Activated naive CD8-positive, alpha-beta T cell treated with anti-CD3 and anti-CD28 coated beads, Interleukin-2, amount 10 ng/mL, durations not matched to agents 7 days and 5 days (primary cell): ENCODE measurements at regions not wholly inside any gene's neighbourhood (a gene's known extent, or its start where the extent isn't known, plus 50 kb on each side); places are given as distances from the start of the nearest gene placed in this dataset.
A peak's percentile ranks its signal among the peaks of the same experiment; 100 is the strongest.

Source experiments
- ATAC-seq: fragments of 150-1000 bp; cut with Tn5 transposase; one replicate; pipeline ENCODE4 v1.10.0; 2021; ENCODE audit warnings: low read depth, moderate library complexity
- POLR2A ChIA-PET: fragments of 350-600 bp; sonication (Branson Sonifier 250); formaldehyde crosslinking; loops from one replicate; lab custom pipeline; 2021; ENCODE audit warnings: antibody characterized with exemption; lab: Charles Lee
- DNase-seq: peaks from one replicate; pipeline ENCODE4 v3.0.0; 2021
- H3K27ac Mint-ChIP-seq: one replicate; pipeline ENCODE4 v1.8.0; 2022; ENCODE audit warnings: mild to moderate bottlenecking, mixed read lengths
- H3K27me3 Mint-ChIP-seq: one replicate; pipeline ENCODE4 v1.8.0; 2022; ENCODE audit warnings: mild to moderate bottlenecking, moderate library complexity, mixed read lengths
- H3K36me3 Mint-ChIP-seq: one replicate; pipeline ENCODE4 v1.8.0; 2021; ENCODE audit warnings: mild to moderate bottlenecking, mixed read lengths
- H3K4me1 Mint-ChIP-seq: one replicate; pipeline ENCODE4 v1.8.0; 2021; ENCODE audit warnings: mixed read lengths
- H3K4me3 Mint-ChIP-seq: one replicate; pipeline ENCODE4 v1.8.0; 2022; ENCODE audit warnings: mild to moderate bottlenecking, moderate library complexity, mixed read lengths
- H3K9me3 Mint-ChIP-seq: one replicate; pipeline ENCODE4 v1.8.0; 2021; ENCODE audit warnings: mixed read lengths

DNA sequence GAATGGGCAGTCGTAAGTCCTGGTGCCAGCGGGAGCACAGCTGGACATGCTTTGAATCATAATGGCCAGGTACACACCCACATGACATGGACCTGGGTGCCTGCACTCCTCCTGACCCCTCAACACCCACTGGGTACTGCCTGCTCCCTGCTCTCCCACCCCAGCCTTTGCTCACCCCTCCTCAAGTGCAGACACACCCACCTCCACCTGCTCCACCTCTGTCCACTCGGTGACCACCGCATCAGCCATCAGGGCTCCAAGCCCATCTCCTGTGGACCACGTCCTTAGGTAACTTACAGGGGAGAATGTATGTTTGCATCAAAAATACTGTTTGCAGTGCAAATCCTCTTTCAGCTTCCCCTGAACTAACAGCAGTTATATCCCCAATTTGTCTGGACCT, 214.6 kb downstream of the BRD1 start:
- POLR2A ChIA-PET = no interaction called here
- no peak for DNase-seq
- Mint-ChIP-seq H3K27me3 (no peaks in the 10 kb centered on the region), H3K27ac (no peak overlapping the region), H3K4me3 (no peak overlapping the region), H3K4me1 (no peaks in the 10 kb centered on the region), H3K36me3 (peaks cover 6% of the 10 kb centered on the region), H3K9me3 (peaks cover 9% of the 10 kb centered on the region)
- ATAC-seq = no peak

DNA sequence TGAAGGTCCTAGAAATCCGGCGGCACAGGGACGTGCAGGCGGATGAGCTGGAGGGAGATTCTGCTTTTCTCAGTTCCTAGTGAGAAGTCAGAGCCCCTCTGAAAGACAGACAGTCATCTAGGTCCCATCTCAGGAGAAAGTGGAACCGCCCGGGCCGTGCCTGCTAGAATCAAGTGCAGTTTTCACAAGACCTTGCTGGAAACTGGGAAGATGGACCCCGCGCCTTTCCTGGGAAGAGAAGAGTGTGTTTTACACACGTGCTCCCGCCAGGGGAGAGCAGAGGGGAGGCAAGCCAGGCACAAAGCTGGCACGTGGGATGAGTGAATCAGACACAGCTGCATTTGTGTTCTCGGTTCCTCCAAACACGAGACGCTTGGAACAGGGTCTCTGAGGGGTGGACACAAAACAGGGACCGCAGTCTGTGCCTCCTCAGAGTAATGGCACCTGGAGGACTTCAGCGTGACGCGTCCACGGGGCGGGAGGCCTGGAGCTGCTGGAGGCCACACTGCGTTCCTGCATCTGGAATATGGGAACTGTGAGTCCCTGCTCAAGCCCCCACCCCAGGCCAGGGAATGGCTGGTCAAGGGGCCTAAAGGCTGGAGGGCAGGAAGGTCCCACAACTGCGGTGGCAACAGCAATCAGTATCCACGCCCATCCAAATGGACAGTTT, 218.3 kb downstream of the BRD1 start:
- Mint-ChIP-seq H3K4me1 (no peaks in the 10 kb centered on the region), H3K27ac (no peak overlapping the region), H3K36me3 (peaks cover 15% of the 10 kb centered on the region), H3K4me3 (no peak overlapping the region), H3K9me3 (peaks cover 21% of the 10 kb centered on the region), H3K27me3 (no peaks in the 10 kb centered on the region)
- no peak for ATAC-seq
- POLR2A ChIA-PET = no interaction called here
- no peak for DNase-seq

DNA sequence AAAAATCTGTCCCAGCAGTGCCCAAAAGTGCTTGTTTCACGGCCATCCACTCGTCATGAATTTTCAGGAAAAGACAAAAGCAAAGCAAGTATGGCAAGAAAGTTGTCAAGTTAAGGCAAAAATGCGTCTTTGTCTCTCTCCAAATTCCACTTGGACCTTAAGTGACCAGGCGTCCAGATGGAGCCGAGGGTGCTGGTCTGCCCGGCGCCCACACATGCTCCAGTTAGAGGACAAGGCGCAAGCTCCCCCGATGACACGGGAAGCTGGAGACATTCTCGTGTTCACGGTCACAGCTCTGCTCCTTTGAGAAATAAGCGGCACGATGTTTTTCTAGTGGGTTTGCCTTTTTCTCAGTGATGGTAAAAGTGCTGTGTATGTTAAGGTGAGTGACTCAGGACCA, 219.0 kb downstream of the BRD1 start:
- no peak overlapping the region for H3K4me3 Mint-ChIP-seq
- DNase-seq = no peak
- no peaks in the 10 kb centered on the region for H3K4me1 Mint-ChIP-seq
- POLR2A ChIA-PET = no interaction called here
- H3K9me3 Mint-ChIP-seq = peaks cover 24% of the 10 kb centered on the region
- peaks cover 18% of the 10 kb centered on the region for H3K36me3 Mint-ChIP-seq
- H3K27ac Mint-ChIP-seq = no peak overlapping the region
- no peaks in the 10 kb centered on the region for H3K27me3 Mint-ChIP-seq
- no peak for ATAC-seq

DNA sequence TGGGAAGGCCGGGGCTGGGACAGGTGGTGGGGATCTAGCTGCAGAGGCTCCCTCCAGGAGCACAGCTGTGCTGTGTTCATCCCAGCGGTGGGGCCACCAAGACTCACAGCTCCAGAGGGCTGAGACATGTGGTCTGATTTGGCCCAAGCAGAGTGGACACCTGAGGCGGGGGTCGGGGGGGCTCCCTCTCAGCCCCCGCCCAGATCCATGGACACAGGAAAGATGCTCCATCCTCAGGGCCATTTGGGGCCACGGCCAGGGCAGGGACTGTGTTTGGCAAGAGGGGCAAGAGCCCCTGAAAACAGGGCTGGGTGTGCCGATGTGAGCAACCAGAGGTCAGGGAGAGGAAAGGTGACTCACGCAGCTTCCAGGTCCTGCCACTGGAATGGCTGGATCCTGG, 219.4 kb downstream of the BRD1 start:
- no peak for ATAC-seq
- POLR2A ChIA-PET = no interaction called here

DNA sequence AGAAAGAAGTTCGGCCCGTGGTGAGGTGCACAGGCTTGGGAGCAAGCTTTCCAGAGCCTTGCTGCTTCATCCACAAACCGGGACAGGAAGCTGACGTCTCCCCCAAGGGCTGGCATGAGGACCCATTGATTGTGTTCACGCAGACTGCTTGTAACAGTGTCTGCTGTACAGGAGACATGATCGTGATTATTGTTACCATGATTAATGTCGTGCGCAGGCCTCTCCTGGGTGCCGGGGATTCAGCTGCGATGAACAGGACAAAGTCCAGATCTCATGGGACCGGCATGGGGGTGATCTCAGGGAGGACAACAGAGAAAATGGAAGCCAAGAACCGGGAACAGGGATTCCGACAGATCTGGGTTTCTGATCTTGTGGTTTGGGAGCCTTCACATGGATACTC, 219.9 kb downstream of the BRD1 start:
- DNase-seq = no peak
- POLR2A ChIA-PET = no interaction called here
- Mint-ChIP-seq H3K4me1 (no peaks in the 10 kb centered on the region), H3K4me3 (no peak overlapping the region), H3K36me3 (peaks cover 14% of the 10 kb centered on the region), H3K27ac (no peak overlapping the region), H3K9me3 (peaks cover 17% of the 10 kb centered on the region), H3K27me3 (no peaks in the 10 kb centered on the region)
- ATAC-seq = no peak

More for the DNA sequence above, 219.4 kb downstream of the BRD1 start:
- Mint-ChIP-seq H3K4me1 (no peaks in the 10 kb centered on the region), H3K27ac (no peak overlapping the region), H3K4me3 (no peak overlapping the region), H3K9me3 (peaks cover 20% of the 10 kb centered on the region), H3K36me3 (peaks cover 18% of the 10 kb centered on the region), H3K27me3 (no peaks in the 10 kb centered on the region)
- DNase-seq = no peak

DNA sequence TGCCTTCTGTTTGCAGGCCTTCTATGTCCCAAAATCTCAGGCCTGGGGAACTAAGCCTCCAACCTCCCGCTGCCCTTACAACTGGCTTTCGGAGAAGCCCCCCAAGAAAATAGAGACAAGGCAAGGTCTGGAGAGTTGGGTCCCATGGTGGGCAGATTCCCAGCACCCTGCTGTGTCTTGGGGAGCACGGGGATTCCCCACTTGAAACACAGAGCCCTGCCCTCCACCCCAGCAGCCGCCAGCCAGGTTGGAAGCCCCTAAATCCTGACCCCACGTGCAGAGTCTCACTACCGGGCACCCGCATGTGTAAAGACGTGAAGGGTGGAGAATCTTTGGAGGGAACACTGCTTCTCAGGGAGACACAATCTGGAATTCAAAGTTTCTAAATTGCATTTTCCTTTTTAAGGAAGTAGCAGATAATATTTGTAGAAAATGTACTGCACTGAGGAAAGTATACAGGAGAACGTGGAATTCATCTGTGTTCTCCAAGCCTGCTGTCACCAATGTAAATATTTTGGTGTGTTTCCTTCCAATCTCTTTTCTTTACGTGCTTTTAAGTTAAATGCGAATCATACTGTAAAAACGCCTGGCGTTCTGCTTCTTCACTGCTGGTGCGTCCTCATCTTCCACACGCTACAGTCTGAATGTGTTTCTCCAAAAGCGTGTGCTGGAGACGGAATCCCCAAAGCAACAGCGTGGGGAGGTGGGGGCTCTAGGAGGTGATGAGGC, 220.9 kb downstream of the BRD1 start:
- Mint-ChIP-seq H3K36me3 (peaks cover 12% of the 10 kb centered on the region), H3K27me3 (no peaks in the 10 kb centered on the region), H3K4me1 (no peaks in the 10 kb centered on the region), H3K9me3 (peaks cover 14% of the 10 kb centered on the region), H3K27ac (no peak overlapping the region), H3K4me3 (no peak overlapping the region)
- POLR2A ChIA-PET = no interaction called here
- DNase-seq (no peak), ATAC-seq (no peak)

DNA sequence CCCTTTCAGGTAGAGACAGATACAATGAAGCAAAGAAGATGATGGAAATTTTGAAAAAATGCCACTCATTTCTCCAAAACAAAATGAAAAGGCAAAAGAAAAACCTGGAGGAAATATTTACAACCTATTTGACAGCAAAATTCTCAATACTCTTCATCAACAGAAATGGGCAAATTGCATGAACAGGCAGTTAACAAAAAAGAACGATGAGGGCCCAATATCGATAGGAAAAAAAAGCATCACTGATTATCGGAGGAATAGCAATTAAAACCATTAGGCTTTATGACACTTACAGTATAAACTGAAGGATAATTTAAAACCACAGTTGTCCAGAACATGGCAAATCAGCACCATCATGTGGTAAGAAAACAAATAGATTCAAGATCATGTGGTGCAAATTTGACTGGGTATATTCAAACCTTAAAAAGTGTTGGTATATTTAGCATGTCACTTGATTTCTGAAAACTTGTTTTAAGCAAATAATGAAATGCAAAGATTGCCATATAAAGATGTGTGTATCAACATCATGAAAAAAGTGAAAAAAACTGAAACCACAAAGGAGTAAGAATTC, 222.9 kb downstream of the BRD1 start:
- peaks cover 10% of the 10 kb centered on the region for H3K4me1 Mint-ChIP-seq
- H3K27me3 Mint-ChIP-seq = no peaks in the 10 kb centered on the region

DNA sequence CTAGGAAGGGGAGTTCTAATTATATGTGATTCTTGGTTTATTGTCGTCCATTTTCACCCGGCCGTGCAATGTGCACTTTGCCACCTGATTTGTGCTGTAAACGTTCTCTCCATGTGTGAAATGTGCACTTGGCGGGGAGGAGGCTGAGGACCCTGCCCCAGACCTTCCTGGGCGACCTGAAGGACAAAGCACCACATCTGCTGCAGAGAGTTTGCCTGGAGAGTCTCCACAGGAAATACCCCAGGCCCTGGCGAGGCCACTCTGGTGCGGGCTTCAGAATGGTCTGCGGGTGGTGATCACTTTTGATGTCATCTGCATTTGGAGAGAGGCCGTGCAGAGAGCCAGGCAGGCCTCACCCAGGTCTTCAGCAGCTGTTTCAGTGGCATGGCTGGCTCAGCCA, 224.7 kb downstream of the BRD1 start:
- Mint-ChIP-seq H3K36me3 (peaks cover 12% of the 10 kb centered on the region), H3K9me3 (peaks cover 13% of the 10 kb centered on the region), H3K4me3 (no peak overlapping the region), H3K4me1 (peaks cover 10% of the 10 kb centered on the region), H3K27ac (no peak overlapping the region), H3K27me3 (no peaks in the 10 kb centered on the region)
- POLR2A ChIA-PET = no interaction called here
- no peak for ATAC-seq
- no peak for DNase-seq

More for the DNA sequence above, 222.9 kb downstream of the BRD1 start:
- peaks cover 12% of the 10 kb centered on the region for H3K36me3 Mint-ChIP-seq
- ATAC-seq (no peak), DNase-seq (no peak)
- peaks cover 14% of the 10 kb centered on the region for H3K9me3 Mint-ChIP-seq
- no peak overlapping the region for H3K27ac Mint-ChIP-seq
- POLR2A ChIA-PET = no interaction called here
- H3K4me3 Mint-ChIP-seq = no peak overlapping the region

DNA sequence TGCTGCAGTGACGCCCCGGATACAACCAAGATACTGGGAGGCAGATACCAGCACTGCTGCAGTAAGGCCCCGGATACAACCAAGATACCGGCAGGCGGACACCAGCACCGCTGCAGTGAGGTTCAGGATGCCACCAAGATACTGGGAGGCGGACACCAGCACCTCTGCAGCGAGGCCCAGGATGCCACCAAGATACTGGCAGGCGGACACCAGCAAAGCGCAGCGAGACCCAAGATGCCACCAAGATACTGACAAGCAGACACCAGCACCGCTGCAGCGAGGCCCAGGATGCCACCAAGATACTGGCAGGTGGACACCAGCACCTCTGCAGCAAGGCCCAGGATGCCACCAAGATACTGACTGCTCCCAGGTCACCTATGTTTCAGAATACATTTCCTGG, 225.2 kb downstream of the BRD1 start:
- Mint-ChIP-seq H3K27ac (no peak overlapping the region), H3K36me3 (peaks cover 12% of the 10 kb centered on the region), H3K4me1 (peaks cover 10% of the 10 kb centered on the region), H3K27me3 (no peaks in the 10 kb centered on the region), H3K4me3 (no peak overlapping the region), H3K9me3 (peaks cover 11% of the 10 kb centered on the region)
- POLR2A ChIA-PET = no interaction called here
- DNase-seq = no peak
- ATAC-seq = no peak

DNA sequence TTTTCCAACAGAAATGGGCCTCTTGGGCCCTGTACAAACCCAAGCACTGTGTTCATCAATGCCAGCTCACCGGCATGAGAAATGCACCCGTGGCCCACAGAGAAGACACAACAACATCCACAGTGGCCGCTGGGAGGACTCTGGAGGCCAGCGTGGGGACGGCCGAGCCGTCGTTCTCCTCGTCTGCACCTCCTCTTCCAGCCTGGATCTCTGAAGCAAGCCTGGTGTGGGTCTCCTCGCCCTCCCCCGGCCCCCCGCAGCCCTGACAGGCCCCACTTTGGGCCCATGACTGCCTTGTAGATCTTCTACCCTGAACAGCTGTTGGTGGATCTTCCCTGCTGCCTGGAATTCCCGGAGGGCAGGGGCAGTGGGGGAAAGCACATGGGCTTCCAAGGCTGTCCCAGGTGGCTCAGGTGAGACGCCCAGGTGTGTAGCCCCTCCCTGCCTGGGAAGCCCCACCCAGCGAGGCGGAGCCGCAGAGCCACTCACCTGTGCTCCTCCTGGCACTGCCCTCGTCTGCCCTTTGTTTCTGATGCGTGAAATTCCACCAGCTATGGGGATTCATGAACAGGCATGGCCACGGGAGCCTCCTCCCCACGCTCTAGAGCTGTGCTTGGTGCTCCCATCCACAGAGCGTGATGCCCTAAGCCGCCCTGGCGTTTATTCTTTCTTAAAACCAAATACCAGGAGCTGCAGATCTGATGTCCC, 225.9 kb downstream of the BRD1 start:
- peaks cover 10% of the 10 kb centered on the region for H3K4me1 Mint-ChIP-seq
- no peak for ATAC-seq
- peak overlapping the region; percentile 19 for H3K4me3 Mint-ChIP-seq
- H3K9me3 Mint-ChIP-seq = peaks cover 10% of the 10 kb centered on the region
- no peak for DNase-seq
- H3K27me3 Mint-ChIP-seq = no peaks in the 10 kb centered on the region
- H3K27ac Mint-ChIP-seq = no peak overlapping the region
- peaks cover 11% of the 10 kb centered on the region for H3K36me3 Mint-ChIP-seq
- POLR2A ChIA-PET = interaction anchor here (1.0 kb wide), 1 partner anchor 160 kb away, joined by 3 read pairs; no protein-coding TSS in a partner anchor

DNA sequence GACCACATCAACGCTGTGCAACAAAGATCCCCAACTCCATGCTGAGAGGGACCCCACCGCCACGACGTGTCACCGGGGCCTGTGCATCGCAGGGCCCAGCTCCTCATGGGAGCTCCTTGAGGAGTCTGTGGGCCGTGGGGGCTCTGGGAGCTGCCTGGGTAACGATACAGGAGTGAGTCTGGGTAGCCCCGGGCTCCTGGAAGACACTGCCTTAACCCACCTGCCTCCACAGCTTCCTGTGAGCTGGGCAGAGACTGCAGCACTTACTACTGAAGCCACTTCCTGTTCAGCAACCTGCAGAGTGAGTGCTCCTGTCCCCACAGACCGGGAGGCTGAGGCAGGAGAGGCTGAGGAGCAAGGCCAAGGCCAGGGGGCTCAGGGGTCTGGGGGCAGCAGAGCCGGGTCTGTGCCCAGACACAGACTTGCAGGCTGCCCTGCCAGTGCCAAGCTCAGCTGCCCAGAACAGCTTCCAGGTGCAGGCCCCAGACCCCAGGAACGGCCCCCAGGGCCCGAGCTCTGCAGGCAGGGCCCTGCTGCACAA, 226.7 kb downstream of the BRD1 start:
- POLR2A ChIA-PET = interaction anchor here (1.0 kb wide), 1 partner anchor 160 kb away, joined by 3 read pairs; no protein-coding TSS in a partner anchor
- DNase-seq (peak; percentile 55), ATAC-seq (peak; percentile 99)
- Mint-ChIP-seq H3K9me3 (peaks cover 10% of the 10 kb centered on the region), H3K27ac (peak overlapping the region; percentile 78), H3K27me3 (no peaks in the 10 kb centered on the region), H3K36me3 (peaks cover 11% of the 10 kb centered on the region), H3K4me3 (peak overlapping the region; percentile 44), H3K4me1 (peaks cover 10% of the 10 kb centered on the region)

DNA sequence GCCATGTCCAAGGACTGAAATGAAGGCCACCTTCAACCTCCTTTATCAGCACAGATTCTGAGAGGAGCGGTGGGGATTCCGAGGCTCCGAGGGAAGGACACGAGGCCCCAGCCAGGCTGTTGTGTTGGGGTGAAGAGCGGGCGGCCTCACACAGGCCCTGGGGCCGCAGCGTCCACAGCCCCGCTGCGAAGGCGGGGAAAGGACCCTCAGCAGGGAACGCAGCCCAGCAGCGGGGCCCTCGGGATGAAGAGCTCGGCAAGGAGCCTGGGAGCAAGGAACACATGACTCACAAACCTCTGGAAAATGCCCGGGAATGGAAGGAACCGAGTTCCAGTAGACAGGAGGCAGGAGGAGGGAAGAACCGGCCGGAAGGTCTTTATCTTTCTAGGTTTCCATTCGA, 227.2 kb downstream of the BRD1 start:
- Mint-ChIP-seq H3K36me3 (peaks cover 11% of the 10 kb centered on the region), H3K27me3 (no peaks in the 10 kb centered on the region), H3K9me3 (peaks cover 10% of the 10 kb centered on the region), H3K4me1 (peaks cover 10% of the 10 kb centered on the region), H3K4me3 (peak overlapping the region; percentile 44), H3K27ac (peak overlapping the region; percentile 78)
- no peak for ATAC-seq
- POLR2A ChIA-PET = no interaction called here
- DNase-seq = no peak
